Fibroblast of skin of right biceps (primary cell): ENCODE measurements at regions not wholly inside any gene's neighbourhood (a gene's known extent, or its start where the extent isn't known, plus 50 kb on each side); places are given as distances from the start of the nearest gene placed in this dataset.
"Not testable (repeated sequence)": the region's sequence is repeated elsewhere in the genome, so short reads cannot be mapped to it uniquely, and the experiment has no call there.

Experiments
- DNase-seq: peaks from one replicate; pipeline ENCODE4 v3.0.0-alpha.2; 2013

- no peak for DNase-seq
These were observed 150.0 kb downstream of the NFKBIZ start for GRCh38 chr3:101999177-101999779.

DNA sequence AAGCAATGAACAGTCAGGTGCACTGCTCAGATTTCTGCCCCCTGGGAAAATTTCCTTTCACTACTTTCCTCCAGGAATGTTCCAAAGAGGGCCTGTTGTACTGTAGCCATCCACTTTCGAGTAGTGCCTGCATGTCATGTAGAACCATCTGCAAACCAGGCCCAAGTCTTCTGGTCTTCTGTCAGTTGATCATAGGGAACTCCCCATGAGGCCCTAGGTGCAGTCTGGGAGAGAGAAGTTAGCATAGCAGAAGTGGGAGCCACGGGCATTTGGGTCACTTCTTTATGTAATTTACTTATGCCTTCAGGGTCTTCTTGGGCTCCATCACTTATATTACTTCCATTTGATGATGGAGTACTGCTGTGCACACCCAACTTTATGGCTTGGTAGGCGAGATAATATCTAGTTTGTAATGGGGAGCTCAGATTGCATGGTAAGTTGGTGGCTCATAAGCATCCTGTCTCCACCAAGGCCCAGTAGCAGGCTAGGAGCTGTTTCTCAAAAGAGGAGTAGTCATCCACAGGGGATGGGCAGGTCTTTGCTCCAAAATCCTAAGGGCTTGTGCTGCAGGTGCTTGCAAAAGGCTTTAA lies 151.4 kb downstream of the NFKBIZ start:
- no peak for DNase-seq

GRCh38 chr3:102002056-102002455 lies 152.7 kb downstream of the NFKBIZ start:
- no peak for DNase-seq

DNA sequence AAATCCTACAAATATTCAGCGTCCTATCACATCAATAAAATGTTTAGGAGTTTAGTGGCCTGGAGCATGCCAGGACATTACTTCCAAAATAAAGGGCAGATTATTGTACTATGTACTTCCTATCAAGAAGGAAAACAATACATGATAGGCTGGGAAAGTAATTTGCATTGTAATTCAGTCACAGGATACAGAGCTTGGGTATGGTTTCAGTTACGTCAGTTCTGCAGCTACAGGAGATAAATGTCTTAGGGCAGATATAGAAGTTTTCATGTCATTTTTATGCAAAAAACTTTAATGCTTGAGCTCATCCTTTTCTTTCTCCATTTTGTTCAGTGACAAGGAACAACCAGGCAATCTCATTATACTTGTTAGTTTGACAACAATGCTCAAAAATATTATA lies 155.2 kb downstream of the NFKBIZ start:
- DNase-seq = no peak

GRCh38 chr3:102005551-102005950 lies 156.2 kb downstream of the NFKBIZ start:
- DNase-seq = no peak

- DNase-seq = peak; percentile 97
These were observed 157.6 kb downstream of the NFKBIZ start for GRCh38 chr3:102006812-102007485.

DNA sequence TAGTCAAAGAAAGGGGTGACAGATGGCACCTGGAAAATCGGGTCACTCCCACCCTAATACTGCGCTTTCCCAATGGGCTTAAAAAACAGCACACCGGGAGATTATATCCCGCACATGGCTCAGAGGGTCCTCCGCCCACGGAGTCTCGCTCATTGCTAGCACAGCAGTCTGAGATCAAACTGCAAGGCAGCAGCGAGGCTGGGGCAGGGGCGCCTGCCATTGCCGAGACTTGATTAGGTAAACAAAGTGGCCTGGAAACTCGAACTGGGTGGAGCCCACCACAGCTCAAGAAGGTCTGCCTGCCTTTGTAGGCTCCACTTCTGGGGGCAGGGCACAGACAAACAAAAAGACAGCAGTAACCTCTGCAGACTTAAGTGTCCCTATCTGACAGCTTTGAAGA lies 159.1 kb downstream of the NFKBIZ start:
- DNase-seq = not testable (repeated sequence)

- DNase-seq = no peak
These were observed 167.1 kb downstream of the NFKBIZ start for GRCh38 chr3:102016417-102016816.

DNA sequence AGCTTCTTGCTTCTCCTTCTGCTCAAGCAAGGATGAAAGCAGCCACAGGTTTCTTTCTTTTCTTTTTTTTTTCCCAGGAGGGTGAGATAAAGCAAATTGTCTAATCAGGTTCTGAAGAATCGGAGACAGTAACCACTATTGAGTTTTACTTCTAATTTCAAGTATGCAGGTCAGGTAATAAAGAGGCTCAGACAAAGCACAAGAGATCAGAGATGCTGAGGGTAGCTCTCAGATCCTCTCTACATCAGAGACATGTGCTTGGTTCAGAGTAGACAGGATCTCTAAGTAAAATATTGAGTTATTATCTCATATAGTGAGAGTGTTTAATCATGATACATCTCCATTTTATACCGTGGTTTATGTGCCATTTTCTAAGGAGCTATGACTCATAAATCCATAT lies 168.5 kb downstream of the NFKBIZ start:
- no peak for DNase-seq

- no peak for DNase-seq
These were observed 169.2 kb downstream of the NFKBIZ start for GRCh38 chr3:102018551-102018950.

- no peak for DNase-seq
These were observed 171.4 kb downstream of the NFKBIZ start for GRCh38 chr3:102020735-102021134.

DNA sequence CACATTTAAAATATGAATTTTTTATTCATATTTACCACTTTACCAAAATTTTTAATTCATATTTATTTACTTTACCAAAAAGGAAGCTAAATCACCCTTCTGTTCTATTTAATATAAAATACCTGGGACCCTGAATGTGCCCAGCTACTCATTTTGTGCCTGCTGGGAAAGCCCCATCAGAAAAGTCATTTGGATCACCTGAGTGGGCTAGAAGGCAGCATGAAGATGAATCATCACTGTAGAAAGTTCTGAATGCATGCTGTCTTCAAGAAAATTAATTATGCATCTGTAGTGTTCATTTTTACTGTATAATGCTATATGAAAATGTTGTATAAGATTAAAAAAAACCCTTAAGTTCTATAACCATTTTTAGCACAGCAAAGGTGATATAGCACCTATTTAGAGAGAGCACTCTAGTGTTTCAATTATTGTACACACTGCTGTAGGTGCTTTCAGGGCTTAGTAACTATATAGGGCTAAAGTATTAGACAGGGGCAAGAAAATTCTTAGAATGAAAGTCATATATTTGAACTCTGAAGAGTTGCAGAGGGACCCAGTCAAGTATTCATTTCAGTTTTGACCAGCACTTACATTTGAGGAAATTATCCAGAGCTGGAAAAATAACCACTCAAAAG lies 175.1 kb downstream of the NFKBIZ start:
- DNase-seq = no peak

DNA sequence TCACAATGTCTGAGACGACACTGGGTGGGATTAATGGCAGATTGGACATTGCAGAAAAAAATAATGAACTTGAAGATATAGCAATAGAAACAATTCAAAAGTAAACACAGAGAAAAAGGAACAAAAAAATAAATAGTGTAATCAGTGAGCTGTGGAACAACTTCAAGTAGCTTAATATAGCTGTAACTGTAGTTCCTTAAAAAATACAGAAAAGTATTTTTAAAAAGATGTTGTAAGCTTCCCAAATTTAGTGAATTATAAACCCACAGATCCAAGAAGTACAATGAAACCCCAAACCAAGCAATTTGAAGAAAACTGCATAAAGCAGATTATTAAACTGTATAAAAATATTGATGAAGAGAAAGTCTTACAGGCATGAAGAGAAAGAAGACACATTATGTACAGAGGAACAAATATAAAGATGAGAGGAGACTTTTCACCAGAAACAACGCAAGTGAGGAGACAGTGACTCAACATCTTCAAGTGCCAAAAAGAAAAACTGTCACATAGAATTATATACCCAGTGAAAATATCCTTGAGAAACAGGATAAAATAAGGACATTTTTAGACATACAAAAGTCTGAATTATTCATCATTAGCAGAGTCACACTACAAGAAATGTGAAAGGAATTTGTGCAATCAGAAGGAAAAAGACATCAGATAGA lies 176.4 kb downstream of the NFKBIZ start:
- DNase-seq = no peak

GRCh38 chr3:102026656-102027055 lies 177.3 kb downstream of the NFKBIZ start:
- no peak for DNase-seq

- no peak for DNase-seq
These were observed 181.3 kb downstream of the NFKBIZ start for GRCh38 chr3:102030661-102031060.

DNA sequence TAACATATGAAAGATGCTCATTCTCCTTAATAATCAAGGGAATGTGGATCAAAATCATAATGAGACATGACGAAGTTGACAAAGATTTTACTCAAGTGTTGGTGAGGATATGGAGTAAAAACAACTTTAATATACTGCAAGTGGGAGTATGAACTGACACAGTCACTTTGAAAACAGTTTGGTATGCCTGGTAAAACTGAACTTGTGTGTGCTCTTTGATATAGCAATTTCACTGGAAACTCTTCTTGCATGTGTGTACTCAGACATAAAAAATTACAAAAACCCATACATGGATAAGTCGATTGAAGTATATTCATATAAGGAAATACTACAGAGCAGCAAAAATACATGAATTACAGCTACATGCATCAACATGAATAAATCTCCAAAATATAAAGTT lies 182.5 kb downstream of the NFKBIZ start:
- DNase-seq = no peak

DNA sequence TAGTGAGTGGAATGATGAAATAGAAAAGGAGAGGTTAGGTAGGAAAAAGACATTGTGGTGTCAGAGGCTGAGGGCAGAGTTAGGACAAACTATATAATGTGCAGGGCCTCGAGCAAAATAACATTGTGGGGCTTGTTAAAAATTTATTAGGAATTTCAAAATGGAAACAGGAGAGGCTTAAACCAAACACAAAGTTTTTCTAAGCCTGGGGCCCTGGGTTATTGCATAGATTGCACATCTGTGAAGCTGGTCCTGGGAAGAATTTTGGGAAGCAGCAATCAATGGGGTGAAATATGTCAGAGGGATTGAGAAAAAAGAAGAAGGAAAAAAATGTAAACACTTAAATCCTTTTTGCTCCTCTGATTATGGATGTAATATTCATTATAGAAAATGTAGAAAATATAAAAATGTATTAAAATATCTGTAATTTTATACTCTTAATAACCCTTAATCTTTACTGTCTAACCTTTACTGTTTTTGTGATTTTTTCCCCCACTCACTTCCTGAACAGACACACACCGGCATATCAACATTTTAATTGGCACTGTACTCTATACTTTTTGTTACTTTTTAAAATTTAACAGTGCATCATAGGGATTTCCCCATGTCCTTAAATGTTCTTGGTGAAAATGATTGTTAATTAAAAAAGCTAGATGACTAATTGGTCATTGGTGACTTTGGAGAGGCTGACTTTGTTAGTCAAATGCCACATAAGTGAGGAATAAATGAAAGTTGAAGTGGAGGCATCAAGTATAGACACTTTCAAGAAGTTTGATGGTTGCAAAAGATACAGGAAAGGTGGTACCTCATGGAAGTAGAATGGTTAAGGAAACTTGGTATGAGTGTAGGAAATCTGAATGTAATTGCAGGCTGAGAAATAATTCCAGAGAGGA lies 183.4 kb downstream of the NFKBIZ start:
- DNase-seq = no peak

DNA sequence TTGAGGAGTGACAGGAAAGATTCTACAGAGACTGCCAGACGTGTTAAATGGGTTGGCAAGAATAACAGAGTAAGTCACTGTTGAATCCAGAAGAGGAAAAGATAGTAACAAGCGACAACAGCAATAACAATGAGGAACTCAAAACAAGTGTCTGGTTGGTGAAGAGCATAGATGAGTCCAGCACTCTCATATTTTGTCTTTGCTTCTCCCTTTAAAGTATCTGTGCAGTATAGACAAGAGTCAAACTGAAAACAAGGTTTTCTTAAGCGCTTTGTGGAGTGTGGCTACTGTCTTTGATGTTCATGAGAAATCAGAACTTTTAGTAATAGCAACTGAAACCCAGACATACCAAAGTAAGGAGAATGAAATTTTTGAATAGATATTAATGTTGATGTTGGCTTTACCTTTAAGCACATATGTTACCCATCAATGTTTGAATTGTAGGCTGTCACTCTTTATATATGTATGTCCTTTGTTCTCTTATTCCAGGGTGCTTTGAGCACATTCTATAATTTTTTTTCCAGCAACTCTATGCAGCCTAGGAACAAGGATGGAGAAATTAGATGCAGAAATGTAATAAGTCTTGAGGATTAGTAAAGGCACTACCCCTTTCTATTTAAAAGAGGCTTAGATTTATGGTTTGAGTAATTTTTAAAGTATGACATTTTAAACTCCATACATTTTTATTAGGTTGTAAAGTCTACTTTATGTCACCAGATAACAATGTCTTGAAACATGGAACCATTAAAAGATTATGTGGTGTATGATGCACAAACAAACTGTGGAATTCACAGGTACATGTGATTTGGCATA lies 185.5 kb downstream of the NFKBIZ start:
- peak; percentile 61 for DNase-seq

- DNase-seq = no peak
These were observed 186.7 kb downstream of the NFKBIZ start for GRCh38 chr3:102036017-102036416.

- no peak for DNase-seq
These were observed 187.2 kb downstream of the NFKBIZ start for GRCh38 chr3:102036472-102036871.

DNA sequence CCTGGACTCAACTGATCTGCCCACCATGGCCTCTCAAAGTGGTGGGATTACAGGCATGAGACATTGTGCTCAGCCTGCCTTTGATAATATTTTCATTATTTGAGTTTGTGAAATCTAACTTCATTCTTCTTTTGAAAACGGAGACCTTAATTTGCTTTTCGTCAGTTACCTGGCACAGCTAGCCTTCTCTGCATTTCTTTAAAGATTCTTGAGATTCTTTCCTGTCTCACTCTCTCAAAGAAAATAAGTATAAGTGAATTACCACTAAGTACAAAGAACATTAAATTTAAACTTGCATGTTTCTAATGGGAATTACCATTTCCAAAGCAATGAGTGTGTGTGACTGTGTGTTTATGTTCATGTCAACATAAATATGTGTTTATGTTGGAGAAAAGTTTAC lies 187.9 kb downstream of the NFKBIZ start:
- peak; percentile 48 for DNase-seq

- DNase-seq = no peak
These were observed 188.5 kb downstream of the NFKBIZ start for GRCh38 chr3:102037791-102038190.
